Stimulated activated CD8-positive, alpha-beta memory T cell treated with anti-CD3 and anti-CD28 coated beads, Interleukin-15, amount 100 ng/mL, for 1 hour (primary cell): ENCODE measurements at regions not wholly inside any gene's neighbourhood (a gene's known extent, or its start where the extent isn't known, plus 50 kb on each side); places are given as distances from the start of the nearest gene placed in this dataset.
"Not testable (repeated sequence)": the region's sequence is repeated elsewhere in the genome, so short reads cannot be mapped to it uniquely, and the experiment has no call there.

Experiments
- DNase-seq: peaks from one replicate; pipeline ENCODE4 v3.0.0-alpha.2; 2020; ENCODE audit warnings: low read depth

DNA sequence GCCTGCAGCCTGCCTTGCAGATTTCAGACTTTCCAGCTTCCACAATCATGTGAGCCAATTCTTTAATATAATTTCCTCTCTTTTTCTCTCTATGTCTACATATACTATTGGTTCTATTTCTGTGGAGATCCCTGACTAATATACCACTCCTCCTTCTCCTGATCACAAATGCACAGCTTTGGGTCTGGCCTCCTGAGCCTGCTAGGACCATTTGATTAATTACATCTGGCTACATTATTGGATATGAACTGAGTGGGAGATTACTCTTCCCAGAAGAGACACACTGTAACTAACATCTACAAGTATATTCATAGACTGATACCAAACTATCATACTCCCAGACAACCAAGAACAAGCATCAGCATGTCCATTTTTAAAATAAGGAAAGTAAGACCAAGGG lies 188.9 kb upstream of the LMCD1 start:
- no peak for DNase-seq

DNA sequence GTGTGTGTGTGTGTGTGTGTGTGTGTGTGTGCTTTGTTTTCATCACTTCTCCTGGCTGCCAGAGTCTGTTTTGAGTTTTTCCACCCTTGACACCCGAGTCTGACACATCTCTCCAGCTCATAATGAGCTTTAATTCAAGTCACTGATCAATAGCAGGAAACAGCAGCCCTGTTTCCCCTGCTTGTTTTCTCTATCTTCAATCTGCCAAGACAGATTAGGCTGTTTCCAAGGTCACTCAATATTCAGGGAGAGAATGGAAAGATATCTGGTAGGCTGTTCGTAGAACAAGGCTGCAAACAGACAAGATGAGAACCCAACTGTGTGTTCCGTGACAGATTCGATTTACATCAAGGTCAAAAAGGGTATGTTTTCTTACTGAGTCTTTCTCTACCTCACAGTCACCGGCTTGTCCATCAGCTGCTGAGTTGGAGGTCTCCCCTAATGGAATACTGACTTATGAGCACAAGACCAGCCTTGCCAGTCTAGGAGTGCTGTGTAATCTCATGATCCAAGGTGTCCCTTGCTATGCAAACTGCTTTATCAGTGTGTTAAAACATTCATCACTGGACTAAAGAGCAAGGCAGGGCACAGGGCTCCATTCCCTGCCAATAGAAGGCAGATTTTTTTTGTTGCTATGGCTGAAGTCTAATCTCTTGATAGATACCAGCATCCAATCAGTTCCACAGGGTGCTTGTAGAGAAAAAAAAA lies 187.9 kb upstream of the LMCD1 start:
- DNase-seq: no peak

GRCh38 chr3:8315526-8315925 lies 186.1 kb upstream of the LMCD1 start:
- not testable (repeated sequence) for DNase-seq

GRCh38 chr3:8317661-8318649 lies 183.7 kb upstream of the LMCD1 start:
- DNase-seq: no peak

GRCh38 chr3:8319935-8320634 lies 181.5 kb upstream of the LMCD1 start:
- DNase-seq: no peak

GRCh38 chr3:8320711-8321458 lies 180.7 kb upstream of the LMCD1 start:
- DNase-seq: no peak

GRCh38 chr3:8324747-8325146 lies 176.9 kb upstream of the LMCD1 start:
- peak; percentile 31 for DNase-seq

GRCh38 chr3:8325306-8325705 lies 176.3 kb upstream of the LMCD1 start:
- DNase-seq: no peak

GRCh38 chr3:8325833-8326232 lies 175.8 kb upstream of the LMCD1 start:
- DNase-seq: not testable (repeated sequence)

- no peak for DNase-seq
Measured at GRCh38 chr3:8327739-8328138, 173.9 kb upstream of the LMCD1 start.

DNA sequence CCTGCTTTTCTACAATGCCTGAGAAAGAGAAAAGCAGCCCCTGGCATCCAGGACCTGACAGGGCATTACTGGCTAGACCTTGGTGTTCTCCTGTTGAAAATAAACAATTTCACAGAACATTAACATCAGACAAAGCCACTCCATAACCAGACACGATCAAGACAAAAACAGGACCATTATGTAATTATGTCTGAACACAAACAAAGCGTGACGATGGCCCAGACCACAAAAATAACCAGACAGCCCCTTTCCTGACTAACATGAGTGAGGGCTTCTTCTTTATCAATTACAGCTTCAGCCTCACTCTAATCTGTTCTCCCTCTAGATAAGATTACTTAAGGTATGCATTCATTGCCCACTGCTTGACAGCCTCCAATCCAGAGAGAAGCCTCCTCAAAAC lies 172.7 kb upstream of the LMCD1 start:
- DNase-seq: no peak

DNA sequence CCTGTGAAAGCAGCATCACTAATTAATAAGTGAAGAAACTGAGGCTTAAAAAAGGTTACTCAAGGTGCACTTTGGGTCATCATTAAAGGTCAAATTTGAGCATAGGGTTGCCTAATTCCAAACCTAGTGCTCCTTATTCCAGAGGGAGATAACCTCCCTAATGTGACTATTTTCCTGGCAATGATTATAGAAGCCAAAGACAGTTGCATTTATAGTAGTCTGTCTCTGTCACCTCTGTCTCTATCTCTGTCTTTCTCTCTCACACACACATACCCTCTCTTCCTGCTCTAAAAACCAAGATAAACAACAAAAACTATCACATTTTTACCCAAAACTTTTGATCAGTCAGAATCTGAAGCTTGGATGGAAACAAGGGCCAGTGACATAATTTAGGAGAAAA lies 172.0 kb upstream of the LMCD1 start:
- no peak for DNase-seq

DNA sequence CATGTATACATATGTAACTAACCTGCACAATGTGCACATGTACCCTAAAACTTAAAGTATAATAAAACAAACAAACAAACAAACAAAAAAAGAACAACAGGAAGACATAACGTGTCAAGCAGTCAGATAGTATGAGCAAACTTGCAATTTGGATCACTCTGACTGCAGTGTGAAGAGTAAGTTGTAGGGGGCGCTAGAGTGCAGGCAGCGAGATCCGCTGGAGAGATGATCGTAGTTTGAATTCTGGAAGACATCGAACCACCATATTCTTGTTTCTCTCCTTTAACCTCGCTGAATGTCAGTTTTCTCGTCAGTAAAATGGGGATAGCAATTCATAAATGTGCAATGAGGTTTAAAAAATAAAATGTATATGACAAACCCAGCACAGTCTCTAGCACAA lies 165.2 kb upstream of the LMCD1 start:
- no peak for DNase-seq

GRCh38 chr3:8338424-8338823 lies 163.2 kb upstream of the LMCD1 start:
- DNase-seq: no peak

GRCh38 chr3:8341821-8342247 lies 159.8 kb upstream of the LMCD1 start:
- DNase-seq: no peak

- no peak for DNase-seq
Measured at GRCh38 chr3:8343058-8343457, 158.6 kb upstream of the LMCD1 start.

DNA sequence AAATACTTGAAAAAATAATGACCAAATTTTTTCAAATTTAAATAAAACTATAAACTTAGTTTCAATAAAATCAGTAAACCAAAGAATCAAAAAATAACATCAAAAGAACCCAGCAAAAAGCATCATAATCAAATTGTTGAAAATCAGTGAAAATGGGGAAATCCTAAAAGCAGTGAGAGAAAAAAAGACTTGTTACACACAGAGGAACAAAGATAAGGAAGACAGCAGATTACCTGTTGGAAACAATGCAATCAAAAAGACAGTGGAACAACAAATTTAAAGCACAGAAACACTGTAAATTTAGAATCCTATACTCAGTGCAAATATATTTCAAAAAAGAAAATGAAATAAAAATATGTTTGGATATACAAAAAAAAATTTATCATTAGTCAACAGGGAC lies 156.2 kb upstream of the LMCD1 start:
- no peak for DNase-seq

GRCh38 chr3:8348076-8348475 lies 153.5 kb upstream of the LMCD1 start:
- no peak for DNase-seq

- no peak for DNase-seq
Measured at GRCh38 chr3:8352475-8352874, 149.1 kb upstream of the LMCD1 start.

DNA sequence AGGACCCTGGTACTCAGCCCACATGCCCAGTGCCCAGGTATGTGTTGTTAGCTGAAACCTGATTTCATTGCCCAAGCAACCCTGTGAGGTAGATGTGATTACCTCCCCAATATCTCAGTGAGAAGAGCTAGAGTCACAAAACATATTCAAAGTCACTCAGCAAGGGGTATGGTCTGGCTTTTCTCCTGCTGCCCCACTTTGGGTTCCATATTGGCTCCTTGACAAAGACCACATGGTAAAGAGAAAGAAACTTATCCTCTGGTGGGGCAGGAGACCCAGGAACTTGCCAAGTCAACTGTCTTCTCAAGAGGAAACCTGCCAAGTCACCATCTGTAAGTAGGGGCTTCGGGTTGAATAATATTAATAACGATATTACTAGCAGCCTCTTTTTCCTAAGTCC lies 148.3 kb upstream of the LMCD1 start:
- no peak for DNase-seq

- no peak for DNase-seq
Measured at GRCh38 chr3:8355346-8355745, 146.3 kb upstream of the LMCD1 start.

DNA sequence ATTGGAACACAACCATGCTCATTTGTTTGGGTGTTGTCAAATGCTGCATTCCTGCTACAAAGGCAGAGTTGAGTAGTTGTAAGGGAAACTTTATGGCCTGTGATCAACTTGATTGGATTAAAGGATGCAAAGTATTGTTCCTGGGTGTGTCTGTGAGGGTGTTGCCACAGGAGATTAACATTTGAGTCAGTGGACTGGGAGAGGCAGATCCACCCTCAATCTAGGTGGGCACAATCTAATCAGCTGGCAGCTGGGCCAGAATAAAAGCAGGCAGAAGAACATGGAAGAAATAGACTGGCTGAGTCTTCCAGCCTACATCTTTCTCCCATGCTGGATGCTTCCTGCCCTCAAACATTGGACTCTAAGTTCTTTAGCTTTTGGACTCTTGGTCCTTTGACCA lies 145.6 kb upstream of the LMCD1 start:
- not testable (repeated sequence) for DNase-seq
